ENCODE measurements at regions not wholly inside any gene's neighbourhood (a gene's known extent, or its start where the extent isn't known, plus 50 kb on each side); places are given as distances from the start of the nearest gene placed in this dataset.

DNA sequence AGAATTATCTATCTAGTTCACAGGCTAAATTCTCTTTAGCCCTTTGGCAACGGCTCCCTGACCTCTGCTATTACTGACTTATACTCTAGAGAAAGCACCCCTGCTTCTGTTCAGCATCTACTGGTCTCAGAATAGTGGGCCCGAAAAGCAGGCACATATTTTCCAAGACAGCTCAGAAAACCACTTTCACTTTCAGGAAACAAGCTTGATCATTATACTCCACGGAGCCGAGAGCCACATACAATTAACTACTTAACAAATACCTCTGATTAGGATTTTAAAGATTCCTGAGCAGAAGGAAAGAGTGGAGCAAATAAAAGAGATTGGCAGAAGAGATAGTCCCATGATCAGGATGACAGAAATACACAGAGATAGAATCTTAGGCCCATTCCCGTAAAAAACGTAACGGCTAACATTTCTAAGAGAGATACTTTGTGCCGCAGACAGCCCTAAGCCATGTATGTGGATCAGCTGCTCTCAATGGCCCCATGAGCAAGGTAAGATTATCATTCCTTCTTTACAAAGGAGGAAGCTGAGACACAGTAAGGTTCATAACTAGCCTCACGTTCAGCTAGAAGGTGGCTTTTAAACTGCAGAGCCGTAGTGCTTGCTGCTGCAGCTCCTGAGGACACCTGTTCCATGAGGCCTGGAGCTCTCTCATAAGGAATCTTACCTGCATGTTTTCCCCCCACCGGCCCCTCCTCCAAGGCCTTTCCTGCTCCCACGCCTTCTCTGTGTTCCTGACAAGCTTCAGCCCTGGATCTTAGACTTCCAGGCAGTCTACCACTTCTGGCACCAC is 227.2 kb downstream of the FOXO1 start:
- H3K4me1 Mint-ChIP-seq = peaks cover 26% of the 10 kb centered on the region

DNA sequence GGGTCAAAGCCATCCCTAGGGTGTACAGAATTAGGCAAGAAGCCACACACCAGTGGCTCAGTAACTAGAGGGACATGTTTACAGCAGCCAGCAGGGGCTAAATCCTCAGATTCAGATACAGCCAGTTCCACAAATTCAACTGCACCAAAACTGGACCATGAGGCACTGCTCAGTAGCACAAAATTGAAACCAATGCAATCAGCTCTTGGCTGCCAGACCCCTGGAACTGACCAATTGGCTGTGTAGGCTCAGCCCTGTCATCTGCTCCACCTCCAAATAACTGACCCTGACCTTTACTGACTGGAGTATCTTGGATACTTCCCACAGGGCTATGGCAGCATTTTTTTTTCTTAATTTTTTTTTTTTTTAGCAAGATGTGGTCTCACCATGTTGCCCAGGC is 226.5 kb downstream of the FOXO1 start:
- no peak overlapping the region for H3K27ac ChIP-seq
- Mint-ChIP-seq H3K9me3 (peaks cover 4% of the 10 kb centered on the region), H3K27me3 (ENCODE audit: insufficient read depth, low read depth) (peaks cover 9% of the 10 kb centered on the region), H3K4me3 (no peak overlapping the region), H3K4me1 (peaks cover 31% of the 10 kb centered on the region), H3K27ac (no peak overlapping the region), H3K36me3 (no peaks in the 10 kb centered on the region)
- H3K4me3 ChIP-seq = no peak overlapping the region
- no peaks in the 10 kb centered on the region for H4K20me1 ChIP-seq (ENCODE audit: low read depth)
- no peak overlapping the region for H2AFZ ChIP-seq (replicated peaks)
- no peaks in the 10 kb centered on the region for H3K79me2 ChIP-seq (ENCODE audit: low read depth)
- H3K9ac ChIP-seq = no peak overlapping the region
- peaks cover 15% of the 10 kb centered on the region for H3K4me1 ChIP-seq
- H3K27me3 ChIP-seq = no peaks in the 10 kb centered on the region
- no peaks in the 10 kb centered on the region for H3K36me3 ChIP-seq
- TF ChIP-seq EZH2phosphoT487 (IDR thresholded peaks at IDR 0.05) = no peak
- TF ChIP-seq EZH2 (IDR thresholded peaks at IDR 0.05) = no peak
- TF ChIP-seq, protein P1, sequence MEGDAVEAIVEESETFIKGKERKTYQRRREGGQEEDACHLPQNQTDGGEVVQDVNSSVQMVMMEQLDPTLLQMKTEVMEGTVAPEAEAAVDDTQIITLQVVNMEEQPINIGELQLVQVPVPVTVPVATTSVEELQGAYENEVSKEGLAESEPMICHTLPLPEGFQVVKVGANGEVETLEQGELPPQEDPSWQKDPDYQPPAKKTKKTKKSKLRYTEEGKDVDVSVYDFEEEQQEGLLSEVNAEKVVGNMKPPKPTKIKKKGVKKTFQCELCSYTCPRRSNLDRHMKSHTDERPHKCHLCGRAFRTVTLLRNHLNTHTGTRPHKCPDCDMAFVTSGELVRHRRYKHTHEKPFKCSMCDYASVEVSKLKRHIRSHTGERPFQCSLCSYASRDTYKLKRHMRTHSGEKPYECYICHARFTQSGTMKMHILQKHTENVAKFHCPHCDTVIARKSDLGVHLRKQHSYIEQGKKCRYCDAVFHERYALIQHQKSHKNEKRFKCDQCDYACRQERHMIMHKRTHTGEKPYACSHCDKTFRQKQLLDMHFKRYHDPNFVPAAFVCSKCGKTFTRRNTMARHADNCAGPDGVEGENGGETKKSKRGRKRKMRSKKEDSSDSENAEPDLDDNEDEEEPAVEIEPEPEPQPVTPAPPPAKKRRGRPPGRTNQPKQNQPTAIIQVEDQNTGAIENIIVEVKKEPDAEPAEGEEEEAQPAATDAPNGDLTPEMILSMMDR (IDR thresholded peaks at IDR 0.05) = no peak
- H3K4me2 ChIP-seq = no peak overlapping the region
- no peaks in the 10 kb centered on the region for H3F3A ChIP-seq (ENCODE audit: low read depth)
- H3K9me3 ChIP-seq (ENCODE audit: low read depth) = no peaks in the 10 kb centered on the region
- DNase-seq (ENCODE audit: low spot score) = no peak

More for the DNA sequence above, 227.2 kb downstream of the FOXO1 start:
- H3K9ac ChIP-seq = no peak overlapping the region
- Mint-ChIP-seq H3K36me3 (no peaks in the 10 kb centered on the region), H3K27ac (no peak overlapping the region), H3K9me3 (peaks cover 5% of the 10 kb centered on the region), H3K4me3 (no peak overlapping the region), H3K27me3 (ENCODE audit: insufficient read depth, low read depth) (peaks cover 9% of the 10 kb centered on the region)
- DNase-seq (ENCODE audit: low spot score) = no peak
- H3K4me3 ChIP-seq = no peak overlapping the region
- H3K4me2 ChIP-seq = no peak overlapping the region
- TF ChIP-seq, protein P1 (IDR thresholded peaks at IDR 0.05) = no peak
- no peak for TF ChIP-seq EZH2 (IDR thresholded peaks at IDR 0.05)
- TF ChIP-seq EZH2phosphoT487 (IDR thresholded peaks at IDR 0.05) = no peak
- H3K27me3 ChIP-seq = no peaks in the 10 kb centered on the region
- no peaks in the 10 kb centered on the region for H3F3A ChIP-seq (ENCODE audit: low read depth)
- H3K27ac ChIP-seq = no peak overlapping the region
- H3K36me3 ChIP-seq = no peaks in the 10 kb centered on the region
- no peaks in the 10 kb centered on the region for H3K9me3 ChIP-seq (ENCODE audit: low read depth)
- H3K79me2 ChIP-seq (ENCODE audit: low read depth) = no peaks in the 10 kb centered on the region
- H2AFZ ChIP-seq (replicated peaks) = no peak overlapping the region
- no peaks in the 10 kb centered on the region for H4K20me1 ChIP-seq (ENCODE audit: low read depth)
- H3K4me1 ChIP-seq = peaks cover 15% of the 10 kb centered on the region

DNA sequence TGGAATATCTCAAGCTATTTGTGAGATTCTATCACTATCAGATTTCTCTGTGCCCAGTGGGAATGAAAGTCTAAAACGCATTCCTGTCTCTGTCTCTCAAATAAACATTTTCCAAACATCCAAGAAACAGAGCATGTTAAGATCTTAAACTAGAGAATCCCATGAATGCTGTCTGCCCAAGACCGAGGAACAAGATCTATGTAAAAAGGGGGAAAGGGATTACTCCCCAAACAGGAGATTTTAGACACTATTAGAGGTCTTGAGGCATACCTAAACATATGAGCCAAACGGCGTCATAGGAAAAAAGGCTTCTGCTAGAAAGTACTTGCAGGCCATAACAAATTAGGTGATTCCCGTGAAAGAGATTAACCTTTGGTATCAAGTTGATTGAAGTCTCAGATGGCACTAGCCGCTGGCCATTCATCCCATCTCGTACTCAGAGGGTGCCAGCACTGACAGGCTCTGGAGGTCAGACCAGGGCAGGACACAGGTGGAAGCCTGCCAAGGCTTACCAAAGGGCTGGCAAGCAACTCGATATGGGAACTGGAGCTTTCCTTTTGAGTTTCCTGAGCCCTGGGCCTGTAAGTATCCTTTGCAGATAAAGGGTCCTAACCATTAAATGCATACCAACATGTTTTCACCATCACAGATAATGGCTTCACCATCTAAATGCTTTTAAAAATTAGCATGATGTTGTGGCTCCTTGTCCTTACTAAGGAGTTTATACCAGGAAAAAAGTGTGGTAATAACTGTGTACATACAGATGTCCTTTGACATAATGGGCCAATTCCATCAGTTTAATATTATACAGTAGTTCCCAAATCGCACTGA is 225.2 kb downstream of the FOXO1 start:
- no peaks in the 10 kb centered on the region for H3F3A ChIP-seq (ENCODE audit: low read depth)
- no peaks in the 10 kb centered on the region for H3K9me3 ChIP-seq (ENCODE audit: low read depth)
- Mint-ChIP-seq H3K9me3 (peaks cover 6% of the 10 kb centered on the region), H3K4me1 (peaks cover 38% of the 10 kb centered on the region), H3K36me3 (no peaks in the 10 kb centered on the region), H3K4me3 (no peak overlapping the region), H3K27me3 (ENCODE audit: insufficient read depth, low read depth) (peaks cover 9% of the 10 kb centered on the region), H3K27ac (no peak overlapping the region)
- DNase-seq (ENCODE audit: low spot score) = no peak
- H3K27me3 ChIP-seq = no peaks in the 10 kb centered on the region
- H2AFZ ChIP-seq (replicated peaks) = no peak overlapping the region
- H3K4me1 ChIP-seq = peaks cover 15% of the 10 kb centered on the region
- H3K9ac ChIP-seq = no peak overlapping the region
- no peak for TF ChIP-seq EZH2phosphoT487 (IDR thresholded peaks at IDR 0.05)
- no peak for TF ChIP-seq EZH2 (IDR thresholded peaks at IDR 0.05)
- TF ChIP-seq, protein P1 (IDR thresholded peaks at IDR 0.05) = no peak
- H3K36me3 ChIP-seq = no peaks in the 10 kb centered on the region
- no peaks in the 10 kb centered on the region for H3K79me2 ChIP-seq (ENCODE audit: low read depth)
- H4K20me1 ChIP-seq (ENCODE audit: low read depth) = no peaks in the 10 kb centered on the region
- H3K27ac ChIP-seq = no peak overlapping the region
- no peak overlapping the region for H3K4me3 ChIP-seq
- no peak overlapping the region for H3K4me2 ChIP-seq
